OCI-LY3 (cell line): ENCODE measurements at regions not wholly inside any gene's neighbourhood (a gene's known extent, or its start where the extent isn't known, plus 50 kb on each side); places are given as distances from the start of the nearest gene placed in this dataset.

Experiments
- H2AFZ ChIP-seq: fragments of 200-600, 300-600 bp; shearing (Covaris generic); 2 replicates; pipeline ENCODE4 v1.6.0; 2014; ENCODE audit warnings: antibody characterized with exemption, low read depth, low read length
- H3K27ac ChIP-seq: fragments of 200-600, 300-600 bp; sonication (generic); 2 replicates; pipeline ENCODE4 v1.5.1; 2014; ENCODE audit warnings: mild to moderate bottlenecking, low read length, moderate library complexity, mixed read lengths
- H3K27me3 ChIP-seq: fragments of 200-600, 300-600 bp; sonication (generic); 2 replicates; pipeline ENCODE4 v1.6.1; 2014; ENCODE audit warnings: low read depth, low read length, mixed read lengths
- H3K36me3 ChIP-seq: fragments of 200-600, 300-600 bp; sonication (generic); replicated peaks from 2 replicates; pipeline ENCODE3; 2014; ENCODE audit warnings: low read depth, low read length, mixed read lengths
- H3K4me1 ChIP-seq: fragments of 300-600, 200-600 bp; sonication (generic); 2 replicates; pipeline ENCODE4 v1.6.1; 2014; ENCODE audit warnings: low read length, mixed read lengths
- H3K4me2 ChIP-seq: fragments of 200-600, 300-600 bp; sonication (generic); 2 replicates; pipeline ENCODE4 v1.6.1; 2014; ENCODE audit warnings: low read length, mixed read lengths
- H3K4me3 ChIP-seq: fragments of 300-600, 200-600 bp; sonication (generic); 2 replicates; pipeline ENCODE4 v1.5.1; 2014; ENCODE audit warnings: antibody characterized with exemption, mild to moderate bottlenecking, low read length, moderate library complexity
- H3K79me2 ChIP-seq: fragments of 300-600, 200-600 bp; shearing (Covaris generic); 2 replicates; pipeline ENCODE4 v1.6.1; 2014; ENCODE audit warnings: mild to moderate bottlenecking, low read length, mixed read lengths
- H3K9ac ChIP-seq: fragments of 300-600, 200-600 bp; shearing (Covaris generic); 2 replicates; pipeline ENCODE4 v1.6.0; 2014; ENCODE audit warnings: mild to moderate bottlenecking, low read length, moderate library complexity
- H3K9me3 ChIP-seq: fragments of 200-600, 300-600 bp; shearing (Covaris generic); 2 replicates; pipeline ENCODE4 v1.6.1; 2014; ENCODE audit warnings: low read length, mixed read lengths; ENCODE audit not compliant: insufficient read depth
- H4K20me1 ChIP-seq: fragments of 200-600, 300-600 bp; sonication (generic); 2 replicates; pipeline ENCODE4 v1.6.1; 2016; ENCODE audit warnings: low read length, mixed read lengths; ENCODE audit not compliant: insufficient read depth
- EZH2phosphoT487 ChIP-seq: fragments of 200-600 bp; shearing (Covaris generic); IDR thresholded peaks from 2 replicates; pipeline ENCODE4 v1.6.1; 2018; ENCODE audit warnings: antibody characterized with exemption, mixed run types, low read depth
- TF ChIP-seq, protein P1 (sequence below): fragments of 200-600, 300-600 bp; sonication (generic); IDR thresholded peaks from 2 replicates; pipeline ENCODE4 v1.5.1; 2014; ENCODE audit warnings: antibody characterized with exemption, low read length, low read depth

DNA sequence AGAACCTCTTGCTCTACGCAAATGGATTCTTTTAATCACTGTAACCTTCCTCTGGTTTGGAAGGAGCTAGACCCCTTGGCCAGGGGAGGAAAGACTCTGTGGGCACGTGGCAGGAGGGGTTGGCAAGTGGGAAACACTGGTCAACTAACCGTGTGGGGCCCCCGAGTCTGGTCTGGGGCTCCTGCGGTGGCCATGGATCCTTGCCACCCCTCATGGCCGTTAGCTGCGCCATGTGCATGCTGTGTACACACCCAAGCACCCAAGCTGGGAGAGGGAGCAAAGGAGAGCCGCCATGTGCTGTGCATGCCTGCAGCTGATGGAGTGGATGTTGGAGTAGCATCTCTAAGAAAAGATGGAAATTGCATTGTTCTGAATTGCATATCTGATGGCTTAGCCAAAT, 730.6 kb downstream of the FAM181B start:
- TF ChIP-seq EZH2phosphoT487, result no peak
- TF ChIP-seq, protein P1, sequence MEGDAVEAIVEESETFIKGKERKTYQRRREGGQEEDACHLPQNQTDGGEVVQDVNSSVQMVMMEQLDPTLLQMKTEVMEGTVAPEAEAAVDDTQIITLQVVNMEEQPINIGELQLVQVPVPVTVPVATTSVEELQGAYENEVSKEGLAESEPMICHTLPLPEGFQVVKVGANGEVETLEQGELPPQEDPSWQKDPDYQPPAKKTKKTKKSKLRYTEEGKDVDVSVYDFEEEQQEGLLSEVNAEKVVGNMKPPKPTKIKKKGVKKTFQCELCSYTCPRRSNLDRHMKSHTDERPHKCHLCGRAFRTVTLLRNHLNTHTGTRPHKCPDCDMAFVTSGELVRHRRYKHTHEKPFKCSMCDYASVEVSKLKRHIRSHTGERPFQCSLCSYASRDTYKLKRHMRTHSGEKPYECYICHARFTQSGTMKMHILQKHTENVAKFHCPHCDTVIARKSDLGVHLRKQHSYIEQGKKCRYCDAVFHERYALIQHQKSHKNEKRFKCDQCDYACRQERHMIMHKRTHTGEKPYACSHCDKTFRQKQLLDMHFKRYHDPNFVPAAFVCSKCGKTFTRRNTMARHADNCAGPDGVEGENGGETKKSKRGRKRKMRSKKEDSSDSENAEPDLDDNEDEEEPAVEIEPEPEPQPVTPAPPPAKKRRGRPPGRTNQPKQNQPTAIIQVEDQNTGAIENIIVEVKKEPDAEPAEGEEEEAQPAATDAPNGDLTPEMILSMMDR, result no peak
- Histone ChIP-seq H3K79me2 (no peaks in the 10 kb centered on the region), H3K4me2 (no peak overlapping the region), H3K4me1 (no peaks in the 10 kb centered on the region), H3K36me3 (no peaks in the 10 kb centered on the region), H3K27me3 (no peaks in the 10 kb centered on the region), H3K27ac (no peak overlapping the region), H3K9ac (no peak overlapping the region), H3K9me3 (no peaks in the 10 kb centered on the region), H2AFZ (no peak overlapping the region), H3K4me3 (no peak overlapping the region), H4K20me1 (no peaks in the 10 kb centered on the region)

DNA sequence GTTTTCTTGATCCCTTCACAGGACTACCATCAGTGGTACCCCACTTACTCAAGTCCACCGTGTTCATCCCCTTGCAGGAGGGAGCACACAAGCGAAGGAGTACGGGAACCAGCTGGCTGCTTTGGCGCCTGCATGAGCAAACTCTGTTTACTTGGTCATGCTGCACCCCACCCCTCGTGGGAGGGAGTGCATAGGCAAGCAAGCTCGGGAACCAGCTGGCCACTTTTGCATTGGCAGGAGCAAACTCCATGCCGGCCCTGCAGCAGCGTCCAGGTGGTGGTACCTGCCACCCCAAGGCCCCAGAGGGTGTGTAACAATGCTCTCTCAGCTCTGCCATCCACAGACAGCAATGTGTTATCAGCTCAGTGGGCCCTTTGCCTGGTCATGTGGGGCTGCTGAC, 737.8 kb downstream of the FAM181B start:
- TF ChIP-seq, protein P1, result no peak
- no peak for TF ChIP-seq EZH2phosphoT487
- Histone ChIP-seq H3K9me3 (no peaks in the 10 kb centered on the region; the same call in 1 of the 2 replicates), H3K4me1 (no peaks in the 10 kb centered on the region), H2AFZ (no peak overlapping the region), H4K20me1 (no peaks in the 10 kb centered on the region), H3K36me3 (no peaks in the 10 kb centered on the region), H3K9ac (no peak overlapping the region), H3K4me3 (no peak overlapping the region), H3K79me2 (no peaks in the 10 kb centered on the region), H3K27me3 (no peaks in the 10 kb centered on the region), H3K27ac (no peak overlapping the region), H3K4me2 (no peak overlapping the region)

DNA sequence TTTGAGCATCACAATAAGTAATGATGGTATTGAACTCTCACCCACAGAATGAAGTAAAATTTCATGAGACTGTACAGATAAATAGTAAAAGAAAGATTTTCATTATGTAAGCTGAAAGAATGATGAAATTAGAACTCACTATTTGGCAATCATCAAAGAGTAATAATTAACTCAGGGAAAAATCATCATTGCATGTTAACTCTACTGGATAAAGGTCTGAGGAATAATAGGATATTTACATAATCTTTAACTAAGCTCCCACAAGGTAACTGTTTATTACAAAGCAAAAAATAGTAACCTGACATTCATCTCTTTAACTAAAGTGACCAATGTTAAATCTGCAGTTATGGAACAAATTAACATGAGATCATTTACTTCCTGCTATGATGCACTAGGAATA, 739.9 kb downstream of the FAM181B start:
- no peaks in the 10 kb centered on the region; the same call in 1 of the 2 replicates for H3K9me3 ChIP-seq
- TF ChIP-seq, protein P1, result no peak
- TF ChIP-seq EZH2phosphoT487, result no peak

DNA sequence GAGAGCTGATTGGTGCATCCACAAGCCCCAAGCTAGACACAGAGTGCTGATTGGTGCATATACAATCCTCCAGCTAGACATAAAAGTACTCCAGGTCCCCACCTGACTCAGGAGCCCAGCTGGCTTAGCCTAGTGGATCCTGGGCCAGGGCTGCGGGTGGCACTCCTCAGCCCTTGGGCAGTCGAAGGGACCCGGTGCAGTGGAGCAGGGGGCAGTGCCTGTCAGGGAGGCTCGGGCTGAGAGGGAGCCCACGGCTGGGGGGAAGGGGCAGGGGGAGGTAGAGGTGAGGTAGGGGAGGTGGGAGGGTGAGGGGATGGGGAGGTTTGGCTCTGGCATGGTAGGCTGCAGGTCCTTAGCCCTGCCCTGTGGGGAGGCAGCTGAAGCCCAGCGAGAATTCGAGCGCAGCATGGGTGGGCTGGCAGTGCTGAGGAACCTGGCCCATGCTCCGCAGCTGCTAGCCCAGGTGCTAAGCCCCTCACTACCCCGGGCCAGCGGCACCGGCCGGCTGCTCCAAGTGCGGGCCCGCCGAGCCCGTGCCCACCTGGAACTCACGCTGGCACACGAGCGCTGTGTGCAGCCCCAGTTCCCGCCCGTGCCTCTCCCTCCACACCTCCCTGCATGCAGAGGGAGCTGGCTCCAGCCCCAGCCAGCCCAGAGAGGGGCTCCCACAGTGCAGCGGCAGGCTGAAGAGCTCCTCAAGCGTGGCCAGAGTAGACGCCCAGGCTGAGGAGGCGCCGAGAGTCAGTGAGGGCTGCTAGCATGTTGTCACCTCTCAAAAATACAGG, 742.8 kb downstream of the FAM181B start:
- Histone ChIP-seq H3K36me3 (no peaks in the 10 kb centered on the region), H3K27ac (no peak overlapping the region), H3K4me2 (no peak overlapping the region), H3K9ac (no peak overlapping the region), H3K4me3 (no peak overlapping the region), H2AFZ (no peak overlapping the region), H3K79me2 (no peaks in the 10 kb centered on the region), H3K9me3 (peaks cover 6% of the 10 kb centered on the region), H4K20me1 (no peaks in the 10 kb centered on the region), H3K4me1 (no peaks in the 10 kb centered on the region), H3K27me3 (no peaks in the 10 kb centered on the region)
- no peak for TF ChIP-seq EZH2phosphoT487
- TF ChIP-seq, protein P1, result no peak

More for the DNA sequence above, 739.9 kb downstream of the FAM181B start:
- no peak overlapping the region for H2AFZ ChIP-seq
- no peak overlapping the region for H3K4me2 ChIP-seq
- no peaks in the 10 kb centered on the region for H3K27me3 ChIP-seq
- H3K9ac ChIP-seq, result no peak overlapping the region
- no peaks in the 10 kb centered on the region for H3K79me2 ChIP-seq
- H3K27ac ChIP-seq, result no peak overlapping the region
- H4K20me1 ChIP-seq, result no peaks in the 10 kb centered on the region
- no peak overlapping the region for H3K4me3 ChIP-seq
- H3K4me1 ChIP-seq, result no peaks in the 10 kb centered on the region
- no peaks in the 10 kb centered on the region for H3K36me3 ChIP-seq
